OCI-LY1 (cell line): ENCODE measurements at regions not wholly inside any gene's neighbourhood (a gene's known extent, or its start where the extent isn't known, plus 50 kb on each side); places are given as distances from the start of the nearest gene placed in this dataset.

Source experiments
- EZH2 ChIP-seq: fragments of 200-600 bp; sonication (generic), shearing (Covaris generic); IDR thresholded peaks from 2 replicates; pipeline ENCODE4 v1.8.0; 2017; ENCODE audit warnings: borderline replicate concordance, mixed run types, mild to moderate bottlenecking, antibody characterized with exemption, low read length, moderate library complexity, mixed read lengths
- TF ChIP-seq, protein P1 (sequence below): fragments of 200-600 bp; sonication (generic), shearing (Covaris generic); IDR thresholded peaks from 2 replicates; pipeline ENCODE4 v1.5.1; 2017; ENCODE audit warnings: mild to moderate bottlenecking, antibody characterized with exemption, low read length, moderate library complexity, mixed read lengths

DNA sequence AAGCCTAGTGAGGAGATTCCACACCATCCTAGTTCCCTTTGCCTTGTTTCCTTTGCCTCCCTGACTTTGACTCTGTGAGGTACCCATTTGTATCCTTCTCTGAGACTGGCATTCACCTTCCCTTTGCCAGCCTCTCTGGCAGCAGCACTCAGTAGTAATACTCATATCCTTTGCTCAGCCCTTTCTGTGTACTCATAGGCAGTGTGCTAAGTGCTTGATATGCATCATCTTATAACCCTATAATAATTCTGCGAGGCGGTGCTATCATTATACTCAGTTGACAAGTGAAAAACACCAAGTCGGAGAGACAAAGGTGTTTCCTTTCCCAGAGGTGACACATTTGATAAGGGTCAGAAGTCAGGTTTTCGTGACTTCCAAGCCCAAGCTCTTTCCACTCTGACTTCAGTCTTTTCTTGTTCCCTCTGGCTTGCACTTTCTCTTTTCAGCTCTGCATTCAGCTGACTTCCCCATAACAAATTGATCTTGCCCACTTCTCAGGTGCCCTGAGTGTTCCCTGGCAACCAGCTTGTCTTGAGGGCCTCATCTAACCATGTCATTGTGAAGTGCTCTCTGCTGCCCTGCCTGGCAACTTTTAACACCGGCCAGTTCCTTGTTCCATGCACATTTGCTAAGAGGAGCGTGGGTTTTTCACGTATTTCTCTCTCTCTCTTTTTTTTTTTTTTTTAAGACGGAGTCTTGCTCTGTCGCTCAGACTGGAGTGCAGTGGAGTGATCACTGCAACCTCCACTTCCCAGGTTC lies 94.5 kb upstream of the UPP2 start:
- TF ChIP-seq, protein P1, sequence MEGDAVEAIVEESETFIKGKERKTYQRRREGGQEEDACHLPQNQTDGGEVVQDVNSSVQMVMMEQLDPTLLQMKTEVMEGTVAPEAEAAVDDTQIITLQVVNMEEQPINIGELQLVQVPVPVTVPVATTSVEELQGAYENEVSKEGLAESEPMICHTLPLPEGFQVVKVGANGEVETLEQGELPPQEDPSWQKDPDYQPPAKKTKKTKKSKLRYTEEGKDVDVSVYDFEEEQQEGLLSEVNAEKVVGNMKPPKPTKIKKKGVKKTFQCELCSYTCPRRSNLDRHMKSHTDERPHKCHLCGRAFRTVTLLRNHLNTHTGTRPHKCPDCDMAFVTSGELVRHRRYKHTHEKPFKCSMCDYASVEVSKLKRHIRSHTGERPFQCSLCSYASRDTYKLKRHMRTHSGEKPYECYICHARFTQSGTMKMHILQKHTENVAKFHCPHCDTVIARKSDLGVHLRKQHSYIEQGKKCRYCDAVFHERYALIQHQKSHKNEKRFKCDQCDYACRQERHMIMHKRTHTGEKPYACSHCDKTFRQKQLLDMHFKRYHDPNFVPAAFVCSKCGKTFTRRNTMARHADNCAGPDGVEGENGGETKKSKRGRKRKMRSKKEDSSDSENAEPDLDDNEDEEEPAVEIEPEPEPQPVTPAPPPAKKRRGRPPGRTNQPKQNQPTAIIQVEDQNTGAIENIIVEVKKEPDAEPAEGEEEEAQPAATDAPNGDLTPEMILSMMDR = peak; percentile 8; the same call in 1 of the 2 replicates
- TF ChIP-seq EZH2 = no peak
